GM21447 (cell line): ENCODE measurements at regions not wholly inside any gene's neighbourhood (a gene's known extent, or its start where the extent isn't known, plus 50 kb on each side); places are given as distances from the start of the nearest gene placed in this dataset.

ENCODE experiments used
- ATAC-seq: cut with Tn5 transposase; IDR thresholded peaks from one replicate; pipeline ENCODE4 v1.9.1; 2021; ENCODE audit not compliant: unreplicated experiment

DNA sequence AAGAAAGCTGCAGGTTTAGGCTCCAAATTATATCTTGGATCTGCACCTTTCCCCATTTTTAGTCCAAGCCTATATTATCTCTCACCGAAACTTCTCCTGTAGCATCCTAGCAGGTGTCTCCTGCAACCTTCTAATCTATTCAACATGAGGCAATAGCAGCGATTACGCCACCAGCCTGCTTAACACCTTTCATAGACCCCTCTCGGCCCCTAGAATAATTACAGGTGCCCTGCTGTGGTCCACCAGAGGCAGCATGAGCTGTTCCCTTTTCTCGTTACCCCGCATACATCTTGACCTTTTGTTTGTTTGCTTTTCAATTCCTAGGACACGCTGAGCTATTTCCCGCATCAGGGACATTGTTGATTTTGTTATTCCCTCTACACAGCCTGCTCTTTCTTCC, 361.9 kb downstream of the CYRIA start:
- no peak for ATAC-seq

DNA sequence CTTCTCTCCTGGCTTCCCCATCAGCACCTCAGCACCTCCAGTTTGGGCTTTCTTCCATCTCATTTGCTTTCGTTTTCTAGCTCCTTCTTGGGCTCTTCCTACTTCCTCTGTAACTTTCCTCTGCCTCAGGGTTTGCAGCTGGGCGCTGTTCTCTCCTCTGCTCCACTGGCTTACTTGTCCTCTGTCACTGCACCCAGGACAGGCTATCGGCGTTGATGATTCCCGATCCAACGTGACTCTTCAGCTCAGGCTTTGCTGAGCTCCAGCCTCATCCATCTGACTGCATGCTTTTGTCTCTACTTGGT, 362.4 kb downstream of the CYRIA start:
- ATAC-seq, result no peak

DNA sequence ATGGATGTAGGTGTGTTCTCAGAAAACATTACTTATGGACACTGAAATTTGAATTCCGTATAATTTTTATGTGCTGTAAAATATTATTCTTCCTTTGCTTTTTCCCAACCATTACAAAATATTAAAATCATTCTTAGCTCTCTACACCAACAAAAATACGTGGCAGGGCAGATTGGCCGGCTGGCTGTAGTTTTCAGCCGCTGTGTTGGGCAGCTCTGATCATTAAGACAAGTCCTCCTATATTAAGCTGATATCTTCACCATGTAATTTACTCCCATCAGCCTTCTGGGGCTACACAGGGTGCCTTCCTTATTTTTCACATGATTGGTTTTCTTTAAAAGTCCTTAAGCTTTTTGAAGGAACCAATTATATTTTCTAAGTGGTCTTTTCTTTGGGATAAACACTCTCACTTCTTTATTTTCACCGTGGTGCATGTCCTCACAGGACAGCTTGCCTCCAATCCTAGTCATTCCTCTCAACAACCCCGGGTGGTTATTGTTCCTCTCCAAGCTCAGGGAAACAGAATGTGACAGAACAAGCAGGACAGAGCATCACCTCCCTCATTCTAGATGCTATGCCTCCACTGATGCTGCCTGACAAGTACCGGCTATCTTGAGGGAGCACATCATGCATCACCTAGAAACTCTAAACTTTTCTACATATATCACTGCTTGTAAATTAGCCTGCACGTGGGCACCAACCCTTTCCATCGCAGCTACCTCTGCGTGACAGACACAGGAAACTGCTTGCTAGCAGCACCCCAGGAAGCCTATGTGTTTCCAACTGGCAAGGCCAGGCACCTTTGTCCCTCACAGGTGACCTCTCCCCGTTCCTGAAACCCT, 362.3 kb downstream of the MYCN start:
- no peak for ATAC-seq

DNA sequence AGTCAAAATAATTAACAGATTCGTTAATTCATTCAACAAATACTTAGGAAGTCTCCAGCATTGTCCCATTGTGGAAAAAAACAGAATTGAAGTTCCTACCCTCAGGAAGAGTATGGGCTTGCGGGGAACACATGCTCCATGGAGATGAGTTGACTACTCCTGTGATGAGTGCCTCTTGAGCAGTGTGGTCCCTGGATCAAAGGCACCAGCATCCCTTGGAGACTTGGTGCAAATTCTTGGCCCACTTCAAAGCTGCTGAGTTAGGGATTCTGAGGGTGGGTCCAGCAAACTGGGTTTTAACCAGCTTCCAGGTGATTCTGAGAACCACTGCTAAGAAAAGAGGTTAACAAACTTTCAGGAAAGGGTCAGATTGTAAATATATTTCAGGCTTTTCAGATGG, 361.6 kb downstream of the MYCN start:
- no peak for ATAC-seq

DNA sequence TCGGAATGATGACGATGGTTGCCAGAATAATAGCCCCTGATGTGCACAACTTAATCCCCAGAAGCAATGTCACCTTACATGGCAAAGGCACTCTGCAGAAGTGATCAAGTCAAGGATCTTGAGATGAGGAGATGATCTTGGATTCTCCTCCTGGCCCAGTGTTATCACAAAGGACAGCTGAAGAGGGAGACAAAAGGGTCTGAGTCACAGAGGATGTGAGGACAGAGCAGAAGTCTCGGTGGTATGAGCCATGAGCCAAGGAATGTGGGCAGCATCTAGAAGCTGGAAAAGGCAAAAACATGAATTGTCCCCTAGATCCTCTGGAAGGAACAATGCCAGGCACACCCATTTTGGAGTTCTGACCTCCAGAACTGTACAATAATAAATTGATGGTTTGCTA, 358.5 kb downstream of the MYCN start:
- ATAC-seq, result no peak

DNA sequence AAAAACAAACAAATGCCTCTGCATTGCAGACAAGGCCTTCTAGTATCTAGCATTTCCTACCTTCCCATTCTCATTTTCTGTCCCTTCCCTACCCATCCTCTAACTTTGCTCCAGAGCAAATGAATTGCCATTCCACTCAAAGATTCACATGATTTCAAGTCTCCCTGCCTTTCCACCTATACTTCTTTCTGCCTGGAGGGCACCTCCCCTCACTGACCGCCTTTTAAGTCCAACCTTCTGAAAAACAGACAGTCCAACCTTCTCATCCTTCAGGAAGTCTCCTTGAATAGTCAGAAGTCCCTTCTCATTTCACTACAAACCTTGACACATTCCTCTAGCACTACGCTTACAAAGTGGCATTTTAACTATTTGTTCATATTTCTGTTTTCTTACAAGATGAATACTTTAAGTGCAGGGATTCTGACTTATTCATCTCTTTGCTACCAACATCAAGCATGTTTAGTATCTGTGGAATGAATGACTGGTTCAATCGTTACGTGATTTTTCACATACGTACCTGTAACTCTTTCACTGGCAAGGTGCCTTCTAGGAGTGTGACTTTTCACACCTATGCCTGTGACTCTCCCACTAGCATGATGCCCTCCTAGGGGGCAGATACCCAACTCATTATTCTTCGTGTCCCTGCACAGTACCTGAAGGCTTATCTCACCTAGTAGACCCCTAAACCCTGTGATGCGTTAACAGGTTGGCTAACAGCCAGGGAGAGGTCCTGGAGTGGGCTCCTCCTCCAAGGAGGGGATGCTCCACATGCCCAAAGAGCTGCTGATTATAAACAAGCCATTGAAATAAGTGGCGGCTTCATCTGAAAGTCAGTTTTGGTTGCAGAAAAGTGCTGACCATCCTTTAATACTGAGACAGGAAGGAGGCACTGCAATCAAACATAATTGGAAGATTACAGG, 356.2 kb downstream of the MYCN start:
- no peak for ATAC-seq

DNA sequence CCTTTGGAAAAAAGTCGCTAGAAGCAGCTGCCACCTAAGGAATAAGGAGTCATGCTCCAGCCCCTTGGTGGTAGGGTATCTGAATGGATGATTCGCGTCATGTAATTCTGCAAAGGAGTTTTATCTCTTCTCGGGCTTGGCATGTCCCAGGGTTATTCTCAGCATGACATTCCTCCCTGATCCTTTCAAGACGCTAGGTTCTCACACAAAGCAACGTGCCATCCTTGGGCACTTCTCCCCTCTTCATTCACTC, 355.6 kb downstream of the MYCN start:
- ATAC-seq, result no peak

DNA sequence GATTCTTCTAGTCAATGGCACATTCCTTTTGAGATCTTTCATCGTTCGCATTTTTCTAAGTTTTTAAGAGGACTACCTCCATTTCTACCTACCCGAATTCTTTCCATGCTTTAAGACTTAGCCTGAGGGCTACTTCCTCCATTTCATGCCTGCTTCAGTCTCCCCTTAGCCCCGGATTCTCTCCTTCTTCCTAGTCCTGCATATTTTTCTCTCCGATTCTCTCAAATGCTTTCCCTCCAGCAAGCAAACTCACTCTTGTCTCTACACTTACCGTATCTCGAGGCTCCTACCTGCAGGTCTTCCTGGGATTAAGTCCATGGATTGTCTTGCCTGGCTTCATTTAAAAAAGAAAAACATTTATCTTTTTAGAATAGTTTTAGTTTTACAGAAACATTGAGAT, 354.4 kb downstream of the MYCN start:
- no peak for ATAC-seq

DNA sequence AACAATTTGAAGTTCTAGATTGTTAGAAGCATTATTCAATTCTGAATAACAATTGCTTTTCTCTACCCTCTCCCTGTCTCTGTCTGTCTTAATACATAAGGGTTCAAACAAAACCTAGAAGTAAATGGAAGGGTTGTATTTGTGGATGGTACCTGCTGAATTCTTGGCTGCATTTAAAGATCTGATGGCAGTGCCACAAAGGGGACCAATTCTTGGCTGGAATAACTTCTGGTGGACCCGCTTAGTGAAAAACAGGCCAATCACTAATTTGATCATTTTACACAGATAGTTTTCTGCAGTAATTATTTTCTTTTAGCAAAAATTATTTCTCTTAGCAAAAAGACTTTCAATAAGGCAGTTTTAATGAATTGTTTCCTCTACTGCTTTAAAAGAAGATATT, 353.5 kb downstream of the MYCN start:
- no peak for ATAC-seq

DNA sequence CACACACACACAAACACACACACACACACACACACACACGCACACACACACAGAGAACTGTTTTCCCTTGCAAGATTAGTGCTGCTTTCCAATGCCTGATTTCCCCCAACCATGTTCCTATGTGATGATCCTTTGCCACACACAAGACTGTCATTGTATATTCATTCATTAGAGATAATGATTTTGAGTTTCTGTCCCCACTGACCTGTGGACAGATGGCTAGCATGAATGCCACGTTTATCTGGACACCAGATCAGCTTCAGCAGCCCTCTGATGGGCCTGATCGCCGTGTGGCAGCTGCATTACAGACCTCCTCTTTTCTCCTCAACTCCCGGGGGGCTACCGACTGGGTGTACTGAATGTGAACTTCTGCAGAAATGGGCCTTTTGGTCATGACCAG, 353.0 kb downstream of the MYCN start:
- ATAC-seq, result no peak

DNA sequence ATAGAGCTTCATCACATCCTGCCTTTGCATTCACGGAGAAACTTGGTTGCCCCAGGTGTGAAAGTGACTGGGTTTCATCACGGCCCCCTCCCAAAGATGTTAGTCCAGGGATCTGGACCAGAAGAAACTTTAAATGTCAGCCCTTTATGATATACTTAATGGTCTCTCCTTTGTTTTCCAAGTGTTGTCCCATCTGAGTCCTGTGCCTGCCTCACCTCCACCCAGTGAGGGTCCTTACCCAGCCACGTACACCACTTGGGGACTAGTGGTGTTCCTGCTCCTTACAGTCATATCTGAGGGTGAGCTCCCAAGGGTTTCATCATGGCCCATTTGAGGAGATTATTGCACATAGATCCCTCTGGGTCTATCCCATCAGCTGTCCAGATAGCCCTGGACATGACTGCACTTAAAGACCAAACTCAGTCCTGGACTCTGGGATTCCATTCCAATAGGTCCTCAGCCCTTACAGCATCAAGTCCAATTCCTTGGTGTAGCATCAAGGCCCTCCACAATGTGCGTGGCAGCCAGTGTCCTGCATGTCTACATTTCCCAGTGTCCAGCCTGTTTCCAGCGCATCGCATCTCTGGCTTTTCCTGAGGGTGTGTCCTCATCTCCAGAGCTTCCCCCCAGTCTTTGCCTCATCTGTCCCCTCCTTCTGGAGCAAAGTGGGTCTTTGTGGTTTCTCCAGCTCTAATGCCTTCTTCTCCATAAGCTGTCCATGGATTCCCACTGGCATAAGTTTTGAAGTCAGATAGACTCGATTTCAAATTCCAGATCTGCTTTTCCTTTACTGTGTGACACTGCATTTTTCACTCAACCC, 351.6 kb downstream of the MYCN start:
- no peak for ATAC-seq

DNA sequence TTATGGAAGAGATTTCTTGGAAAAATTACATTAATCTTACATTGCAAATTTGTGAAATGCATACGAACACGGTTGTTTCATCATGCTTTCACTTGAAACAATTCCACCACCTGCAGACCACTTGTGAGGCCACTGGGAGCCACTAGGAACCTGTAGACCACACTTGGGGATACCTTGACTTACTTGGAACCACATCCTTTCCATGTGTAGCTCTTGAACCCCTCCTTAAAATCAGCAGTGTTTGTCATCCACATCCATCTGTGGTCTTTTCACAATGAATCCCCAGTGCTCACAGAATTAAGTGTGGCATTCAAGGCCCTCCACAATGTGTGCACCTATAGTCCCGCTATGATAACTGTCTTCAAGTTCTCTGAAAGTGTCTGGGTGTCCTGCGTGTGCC, 350.9 kb downstream of the MYCN start:
- ATAC-seq, result no peak

DNA sequence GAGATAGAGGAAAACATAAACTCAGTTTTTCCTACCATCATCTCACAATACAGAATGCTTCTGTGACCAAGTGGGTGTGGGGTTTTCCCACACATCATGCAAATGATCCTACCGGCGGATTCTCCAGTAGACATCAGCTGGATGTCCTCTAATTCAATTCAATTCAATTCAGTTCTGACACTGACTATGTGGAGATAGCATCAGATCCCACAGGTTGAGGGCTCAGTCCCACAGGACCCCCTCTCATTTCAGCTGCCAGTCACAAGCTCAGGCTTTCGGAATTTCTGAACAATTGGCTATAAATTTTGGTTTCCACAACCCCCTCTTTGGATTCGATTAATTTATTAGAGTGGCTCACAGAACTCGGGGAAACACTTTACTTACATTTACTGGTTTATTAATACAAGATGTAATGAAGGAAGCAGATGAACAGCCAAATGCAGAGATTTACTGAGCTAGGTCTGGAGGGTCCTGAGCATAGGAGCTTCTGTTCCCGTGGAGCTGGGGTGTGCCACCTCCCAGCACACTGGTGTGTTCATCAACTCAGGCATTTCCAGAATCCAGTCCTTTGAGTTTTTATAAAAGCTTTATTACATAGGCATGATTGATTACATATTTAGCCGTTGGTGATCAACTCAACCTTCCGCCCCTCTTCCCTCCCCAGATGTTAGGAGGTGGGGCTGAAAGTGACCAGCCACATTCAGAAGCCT, 350.1 kb downstream of the MYCN start:
- no peak for ATAC-seq

DNA sequence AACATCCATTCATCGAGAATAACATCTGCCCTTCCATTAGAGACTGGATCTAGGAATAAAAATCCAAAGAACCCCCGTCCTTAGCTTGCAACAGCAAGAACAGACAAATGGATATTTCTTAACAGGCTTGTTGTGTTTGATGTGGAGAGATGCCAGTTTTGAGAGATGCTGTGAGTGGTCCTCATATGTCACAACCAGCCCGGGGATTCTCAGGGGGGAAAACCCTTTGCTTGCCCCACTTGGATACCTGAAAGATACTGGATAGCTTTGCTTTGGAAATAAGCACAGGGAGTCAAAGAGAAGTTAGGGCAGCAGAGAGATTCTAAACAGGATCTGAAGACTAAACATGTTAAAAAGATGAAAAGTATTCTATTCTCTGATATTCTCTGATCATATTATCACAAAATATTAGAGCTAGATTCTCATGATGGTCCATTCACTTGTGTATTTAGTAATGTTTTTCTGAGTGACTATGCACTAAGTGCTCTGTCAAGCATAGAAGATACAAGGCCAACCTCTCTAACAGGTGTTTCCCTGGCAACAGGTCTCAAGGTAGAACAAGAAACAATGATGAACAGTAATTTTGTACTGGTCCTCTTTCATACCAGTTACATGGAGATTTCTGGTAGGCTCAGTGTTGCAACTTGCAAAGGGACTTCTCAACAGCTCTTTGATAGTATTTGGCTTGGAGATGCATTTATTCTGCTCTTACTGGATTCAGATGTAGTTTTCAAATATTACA, 348.2 kb downstream of the MYCN start:
- no peak for ATAC-seq

DNA sequence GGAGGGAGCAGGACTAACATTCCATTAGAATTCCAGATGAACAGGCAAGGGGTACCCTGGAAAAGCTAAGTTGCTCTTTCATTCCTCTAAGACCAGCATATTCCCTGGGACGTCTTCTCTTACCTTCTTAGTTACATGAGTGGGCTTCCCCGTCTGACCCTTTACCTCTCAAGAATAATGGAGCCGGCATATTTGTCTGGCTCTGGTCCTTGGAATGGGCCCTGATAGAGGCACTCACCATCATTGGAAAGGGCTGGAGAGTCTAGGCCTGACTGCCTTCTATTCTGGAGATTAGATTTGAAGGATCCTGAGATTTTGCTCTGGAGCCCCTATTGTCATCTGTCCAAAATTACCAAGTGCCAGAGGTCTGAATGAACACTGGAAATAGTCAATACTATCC, 347.5 kb downstream of the MYCN start:
- ATAC-seq, result no peak

DNA sequence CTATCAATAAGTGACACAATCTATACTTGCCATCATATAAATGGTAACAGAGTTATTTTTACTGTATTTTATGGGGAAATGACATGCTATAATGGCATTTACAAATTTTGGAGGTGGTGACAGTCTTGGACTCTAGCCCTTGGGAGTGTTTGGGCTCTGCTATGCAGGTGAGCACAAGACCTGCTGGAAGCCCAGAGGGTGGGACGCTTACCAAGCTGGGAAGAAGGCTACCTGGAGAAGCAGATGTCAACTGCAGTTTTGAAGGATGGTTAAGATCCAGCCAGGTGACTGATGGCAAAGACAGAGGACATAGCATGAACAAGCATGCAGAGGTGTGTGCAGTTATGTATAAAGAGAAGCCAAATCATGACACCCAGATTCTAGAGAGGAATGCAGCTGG, 346.9 kb downstream of the MYCN start:
- ATAC-seq, result no peak

DNA sequence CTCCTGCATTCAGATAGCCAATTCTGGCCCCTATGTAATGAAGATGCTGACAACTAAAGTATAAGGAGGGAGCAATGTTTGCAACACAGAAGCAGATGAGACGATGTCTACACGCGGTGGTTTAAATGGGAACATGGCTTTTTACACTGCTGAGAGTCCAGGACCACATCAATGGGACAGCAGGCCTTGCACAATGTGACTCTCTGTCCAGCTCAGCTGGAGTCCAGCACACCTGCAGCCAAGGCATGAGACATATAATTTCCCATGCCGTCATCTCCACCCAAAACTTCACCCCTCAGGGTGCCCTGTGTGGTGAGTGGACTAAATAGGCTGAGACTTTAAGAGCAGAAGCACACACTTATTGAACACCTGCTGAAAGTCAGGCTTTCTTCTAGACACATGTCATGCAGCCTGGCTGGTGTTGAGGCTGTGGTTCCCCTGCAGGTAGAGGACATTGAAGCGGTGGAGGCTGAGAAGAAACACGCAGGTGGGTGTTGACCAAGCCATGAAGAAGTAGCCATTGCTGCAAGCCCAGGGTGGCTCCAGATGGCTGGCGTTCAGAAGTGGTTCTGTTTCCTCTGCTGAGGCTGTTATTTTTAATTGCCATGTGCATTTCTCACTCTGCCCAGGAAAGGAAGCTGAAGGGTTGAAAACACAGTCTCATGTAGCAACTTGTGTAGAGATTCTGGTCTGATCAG, 345.6 kb downstream of the MYCN start:
- ATAC-seq, result no peak

DNA sequence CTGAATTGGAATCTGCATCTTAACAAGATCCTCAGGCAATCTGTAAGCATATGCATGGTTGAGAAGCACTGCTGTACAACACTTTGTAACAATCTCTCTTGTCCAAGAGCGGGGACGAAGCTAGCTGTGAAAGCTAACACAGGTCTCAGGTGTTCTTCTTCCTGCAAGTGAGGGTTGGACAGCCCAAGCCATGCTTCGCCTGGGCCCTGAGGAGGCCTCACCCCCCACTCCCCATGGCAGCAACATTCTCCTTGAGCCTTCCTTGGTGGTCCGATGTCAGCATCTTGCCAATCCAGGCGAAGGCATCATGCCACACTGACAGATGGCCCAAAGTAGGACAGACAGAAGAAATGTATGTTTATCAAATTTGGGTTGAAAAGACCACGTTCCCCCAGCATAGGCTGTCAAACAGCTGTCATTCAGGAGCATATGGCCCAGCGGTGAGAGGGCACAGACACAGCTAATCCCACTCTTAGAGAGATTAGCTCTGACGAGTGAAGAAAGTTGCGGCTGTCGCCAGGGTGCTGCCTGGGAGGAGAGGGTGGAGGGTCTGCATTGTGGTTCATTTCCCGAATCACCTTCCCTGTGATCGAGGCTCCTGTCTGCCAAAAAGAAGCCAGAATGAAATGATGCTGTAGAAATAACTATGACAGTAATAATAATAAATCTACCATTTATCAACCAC, 344.7 kb downstream of the MYCN start:
- ATAC-seq, result no peak

DNA sequence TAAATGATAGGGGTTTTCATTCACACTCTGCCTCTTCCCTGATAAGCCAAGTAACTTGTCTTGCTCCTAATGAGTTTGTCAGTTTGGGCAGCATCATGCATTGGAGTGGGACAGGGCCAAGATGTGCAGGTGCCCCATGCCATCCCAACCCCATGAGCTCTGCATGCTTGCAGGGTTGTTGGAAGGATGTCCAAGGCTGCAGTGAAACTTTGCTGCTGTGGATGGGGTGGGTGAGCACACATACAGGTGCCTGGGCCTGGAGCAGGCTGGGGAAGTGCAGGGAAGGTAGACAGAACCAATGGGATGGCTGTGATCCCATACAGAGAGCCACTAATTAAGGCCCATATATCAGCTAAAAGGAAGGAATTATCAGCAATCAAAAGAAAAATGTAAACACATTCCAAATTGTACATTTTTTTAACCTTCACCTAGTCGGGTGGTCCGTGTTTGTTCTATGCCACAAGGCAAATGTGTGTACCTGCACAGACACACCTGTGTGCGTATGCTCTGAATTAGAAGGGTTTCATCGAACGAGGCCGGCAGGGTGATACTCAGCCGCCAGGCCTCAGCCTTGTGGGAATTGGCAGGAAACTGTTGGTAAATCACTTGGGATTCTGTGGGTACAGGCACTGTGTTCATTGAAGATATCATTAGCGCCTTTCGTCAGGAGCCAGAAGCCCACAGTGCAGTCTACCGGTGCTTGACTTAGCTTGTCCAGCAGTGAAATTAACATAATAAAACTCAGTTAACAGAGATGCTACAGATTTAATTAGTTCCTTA, 342.9 kb downstream of the MYCN start:
- ATAC-seq, result no peak
